GM23338 (cell line): ENCODE measurements at regions not wholly inside any gene's neighbourhood (a gene's known extent, or its start where the extent isn't known, plus 50 kb on each side); places are given as distances from the start of the nearest gene placed in this dataset.

ENCODE experiments used
- ATAC-seq: fragments of 200-7000 bp; cut with Tn5 transposase; 3 replicates; pipeline ENCODE4 v1.9.1; 2020
- DNase-seq: peaks from one replicate; pipeline ENCODE4 v3.0.0-alpha.2; 2015; ENCODE audit warnings: low spot score
- H2AFZ ChIP-seq: fragments of 200-600 bp; sonication (generic); 2 replicates; pipeline ENCODE4 v1.8.0; 2016; ENCODE audit warnings: antibody characterized with exemption, mild to moderate bottlenecking, moderate library complexity
- H3F3A ChIP-seq: fragments of 200-600 bp; sonication (generic); replicated peaks from 2 replicates; pipeline ENCODE4 v1.8.0; 2017; ENCODE audit warnings: antibody characterized with exemption, mixed run types, low read depth
- H3K27ac ChIP-seq: fragments of 200-600 bp; sonication (generic); 2 replicates; pipeline ENCODE4 v1.6.1; 2016; ENCODE audit warnings: low read depth
- H3K27me3 ChIP-seq: fragments of 200-600 bp; sonication (generic); 2 replicates; pipeline ENCODE4 v1.8.0; 2016; ENCODE audit warnings: mild to moderate bottlenecking, mixed run types, moderate library complexity; ENCODE audit not compliant: insufficient read depth
- H3K36me3 ChIP-seq: fragments of 200-600 bp; sonication (generic); 2 replicates; pipeline ENCODE4 v1.8.0; 2016; ENCODE audit warnings: mild to moderate bottlenecking; ENCODE audit not compliant: insufficient read depth
- H3K4me1 ChIP-seq: fragments of 200-600 bp; sonication (generic); 2 replicates; pipeline ENCODE4 v1.8.0; 2016; ENCODE audit warnings: mild to moderate bottlenecking, moderate library complexity; ENCODE audit not compliant: insufficient read depth
- H3K4me2 ChIP-seq: fragments of 200-600 bp; sonication (generic); 2 replicates; pipeline ENCODE4 v1.7.1; 2017; ENCODE audit warnings: mixed run types
- H3K4me3 ChIP-seq: fragments of 200-600 bp; sonication (generic); 2 replicates; pipeline ENCODE4 v1.6.1; 2016; ENCODE audit warnings: mixed run types
- H3K79me2 ChIP-seq: fragments of 200-600 bp; sonication (generic); replicated peaks from 2 replicates; pipeline ENCODE4 v1.8.0; 2017; ENCODE audit warnings: mild to moderate bottlenecking; ENCODE audit not compliant: insufficient read depth
- H3K9me2 ChIP-seq: fragments of 200-600 bp; sonication (generic); 2 replicates; pipeline ENCODE4 v1.8.0; 2017; ENCODE audit not compliant: insufficient read depth
- H4K20me1 ChIP-seq: fragments of 200-600 bp; sonication (generic); replicated peaks from 2 replicates; pipeline ENCODE4 v1.8.0; 2017; ENCODE audit warnings: mild to moderate bottlenecking; ENCODE audit not compliant: insufficient read depth
- H3K27ac Mint-ChIP-seq: 2 replicates; pipeline ENCODE4 v1.8.0; 2020; ENCODE audit warnings: inconsistent platforms, mild to moderate bottlenecking, moderate library complexity, mixed read lengths
- H3K27me3 Mint-ChIP-seq: 3 replicates; pipeline ENCODE4 v1.8.0; 2022; ENCODE audit warnings: low read depth, mild to moderate bottlenecking, moderate library complexity, mixed read lengths, inconsistent platforms; ENCODE audit not compliant: insufficient read depth, poor library complexity
- H3K36me3 Mint-ChIP-seq: 3 replicates; pipeline ENCODE4 v1.8.0; 2021; ENCODE audit warnings: low read depth, mild to moderate bottlenecking, inconsistent platforms, moderate library complexity, mixed read lengths
- H3K4me1 Mint-ChIP-seq: 3 replicates; pipeline ENCODE4 v1.8.0; 2020; ENCODE audit warnings: mild to moderate bottlenecking, inconsistent platforms, mixed read lengths
- H3K4me3 Mint-ChIP-seq: 3 replicates; pipeline ENCODE4 v1.8.0; 2021; ENCODE audit warnings: moderate library complexity, mild to moderate bottlenecking, inconsistent platforms, mixed read lengths
- H3K9me3 Mint-ChIP-seq: 3 replicates; pipeline ENCODE4 v1.8.0; 2020; ENCODE audit warnings: moderate library complexity, mild to moderate bottlenecking, inconsistent platforms, mixed read lengths
- STAT1 ChIP-seq: IDR thresholded peaks from one replicate; pipeline ENCODE4 v1.6.1; 2016; ENCODE audit warnings: antibody characterized with exemption; ENCODE audit not compliant: unreplicated experiment
- TF ChIP-seq, protein P1 (sequence below): IDR thresholded peaks from 2 replicates; pipeline ENCODE4 v1.6.1; 2016; ENCODE audit warnings: antibody characterized with exemption
- TF ChIP-seq, protein P2 (sequence below), 2 experiments: fragments of 200-600 bp in 1 of 2; sonication (generic) in 1 of 2; conservative IDR thresholded peaks; 2 replicates each; pipeline versions ENCODE4 v1.5.1 to v1.6.1; 2016 to 2017; ENCODE audit warnings: antibody characterized with exemption in 2 of 2, low read depth in 2 of 2, mild to moderate bottlenecking in 2 of 2, moderate library complexity in 1 of 2
- TF ChIP-seq, protein P3 (sequence below): IDR thresholded peaks from one replicate; pipeline ENCODE4 v1.6.1; 2018; ENCODE audit warnings: antibody characterized with exemption; ENCODE audit not compliant: unreplicated experiment

DNA sequence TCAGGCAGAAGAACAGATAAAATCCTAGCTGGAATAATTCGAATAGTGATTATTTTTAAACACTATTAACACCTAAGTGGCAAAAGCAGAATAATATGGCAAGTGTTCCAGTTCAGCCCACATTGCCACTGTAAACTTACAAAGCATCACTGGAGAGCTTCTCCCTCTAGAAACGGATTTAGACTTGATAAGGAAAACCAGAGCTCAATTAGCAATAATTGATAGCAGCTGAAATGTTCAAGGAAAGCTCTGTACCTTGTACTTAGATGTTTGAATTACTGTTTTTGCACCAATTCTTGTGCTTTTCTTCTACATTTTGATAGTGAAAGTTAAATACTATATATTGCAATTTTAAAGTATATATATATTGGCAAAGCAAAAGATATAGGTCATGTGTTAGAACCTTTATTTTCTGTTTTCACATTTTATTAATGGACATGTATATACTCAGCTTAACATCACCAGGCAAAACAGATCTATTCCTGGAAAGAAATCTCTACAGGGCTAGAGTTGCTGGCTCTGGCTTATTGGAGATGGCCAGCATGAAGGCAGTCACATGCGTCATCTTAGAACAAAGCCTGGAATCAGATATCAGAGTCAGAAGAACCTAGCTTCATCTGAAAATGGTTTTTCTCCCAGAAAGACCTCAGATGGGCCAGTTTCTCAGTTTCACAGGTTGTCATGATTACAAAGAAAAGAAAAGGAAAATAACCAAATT is 149.1 kb upstream of the CTAGE1 start:
- H3K79me2 ChIP-seq: no peaks in the 10 kb centered on the region
- no peaks in the 10 kb centered on the region for H3K9me2 ChIP-seq
- H3K36me3 Mint-ChIP-seq: no peaks in the 10 kb centered on the region
- H3K27ac ChIP-seq: no peak overlapping the region
- no peak overlapping the region for H3K4me3 ChIP-seq
- ATAC-seq (no peak), DNase-seq (no peak)
- H4K20me1 ChIP-seq: no peaks in the 10 kb centered on the region
- no peaks in the 10 kb centered on the region for H3F3A ChIP-seq
- H3K27ac Mint-ChIP-seq: no peak overlapping the region
- H3K4me1 Mint-ChIP-seq: no peaks in the 10 kb centered on the region
- H3K36me3 ChIP-seq: no peaks in the 10 kb centered on the region
- H3K27me3 ChIP-seq: peaks cover 15% of the 10 kb centered on the region
- H3K27me3 Mint-ChIP-seq: no peaks in the 10 kb centered on the region
- H3K4me1 ChIP-seq: no peaks in the 10 kb centered on the region
- H3K4me2 ChIP-seq: no peak overlapping the region
- H3K4me3 Mint-ChIP-seq: no peak overlapping the region
- H3K9me3 Mint-ChIP-seq: no peaks in the 10 kb centered on the region
- TF ChIP-seq, protein P1, sequence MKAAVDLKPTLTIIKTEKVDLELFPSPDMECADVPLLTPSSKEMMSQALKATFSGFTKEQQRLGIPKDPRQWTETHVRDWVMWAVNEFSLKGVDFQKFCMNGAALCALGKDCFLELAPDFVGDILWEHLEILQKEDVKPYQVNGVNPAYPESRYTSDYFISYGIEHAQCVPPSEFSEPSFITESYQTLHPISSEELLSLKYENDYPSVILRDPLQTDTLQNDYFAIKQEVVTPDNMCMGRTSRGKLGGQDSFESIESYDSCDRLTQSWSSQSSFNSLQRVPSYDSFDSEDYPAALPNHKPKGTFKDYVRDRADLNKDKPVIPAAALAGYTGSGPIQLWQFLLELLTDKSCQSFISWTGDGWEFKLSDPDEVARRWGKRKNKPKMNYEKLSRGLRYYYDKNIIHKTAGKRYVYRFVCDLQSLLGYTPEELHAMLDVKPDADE: no peak
- TF ChIP-seq, protein P2, sequence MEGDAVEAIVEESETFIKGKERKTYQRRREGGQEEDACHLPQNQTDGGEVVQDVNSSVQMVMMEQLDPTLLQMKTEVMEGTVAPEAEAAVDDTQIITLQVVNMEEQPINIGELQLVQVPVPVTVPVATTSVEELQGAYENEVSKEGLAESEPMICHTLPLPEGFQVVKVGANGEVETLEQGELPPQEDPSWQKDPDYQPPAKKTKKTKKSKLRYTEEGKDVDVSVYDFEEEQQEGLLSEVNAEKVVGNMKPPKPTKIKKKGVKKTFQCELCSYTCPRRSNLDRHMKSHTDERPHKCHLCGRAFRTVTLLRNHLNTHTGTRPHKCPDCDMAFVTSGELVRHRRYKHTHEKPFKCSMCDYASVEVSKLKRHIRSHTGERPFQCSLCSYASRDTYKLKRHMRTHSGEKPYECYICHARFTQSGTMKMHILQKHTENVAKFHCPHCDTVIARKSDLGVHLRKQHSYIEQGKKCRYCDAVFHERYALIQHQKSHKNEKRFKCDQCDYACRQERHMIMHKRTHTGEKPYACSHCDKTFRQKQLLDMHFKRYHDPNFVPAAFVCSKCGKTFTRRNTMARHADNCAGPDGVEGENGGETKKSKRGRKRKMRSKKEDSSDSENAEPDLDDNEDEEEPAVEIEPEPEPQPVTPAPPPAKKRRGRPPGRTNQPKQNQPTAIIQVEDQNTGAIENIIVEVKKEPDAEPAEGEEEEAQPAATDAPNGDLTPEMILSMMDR (conservative IDR thresholded peaks at IDR 0.05; ENCODE audit: low read depth in 2 of 2): no peak
- TF ChIP-seq STAT1: no peak
- no peak overlapping the region for H2AFZ ChIP-seq

DNA sequence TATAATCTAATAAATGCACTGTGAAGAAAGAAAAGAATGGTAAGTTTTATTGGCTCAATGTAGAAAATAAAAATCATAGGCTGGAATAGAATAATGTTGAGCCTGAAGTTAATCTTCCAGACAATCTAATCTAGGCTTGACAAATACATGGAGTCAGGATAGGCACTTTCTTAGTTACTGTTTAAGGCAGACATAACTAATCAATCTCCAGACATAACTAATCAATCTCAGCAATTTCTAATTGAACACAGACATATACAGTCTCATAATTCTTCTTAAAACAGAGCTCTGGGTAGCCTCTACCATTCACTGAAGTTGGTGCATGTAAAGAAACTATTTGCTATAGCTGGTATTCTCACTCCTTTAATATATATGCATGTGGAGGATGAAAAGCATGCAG is 150.1 kb upstream of the CTAGE1 start:
- no peak for ATAC-seq
- H2AFZ ChIP-seq: no peak overlapping the region
- H3K27me3 ChIP-seq: peaks cover 7% of the 10 kb centered on the region; the same call in 1 of the 2 replicates

More for the DNA sequence above, 150.1 kb upstream of the CTAGE1 start:
- Histone ChIP-seq H3K4me3 (no peak overlapping the region), H3K27ac (no peak overlapping the region), H3K79me2 (no peaks in the 10 kb centered on the region), H3K9me2 (no peaks in the 10 kb centered on the region), H3K36me3 (no peaks in the 10 kb centered on the region), H3K4me1 (no peaks in the 10 kb centered on the region), H3K4me2 (no peak overlapping the region), H4K20me1 (no peaks in the 10 kb centered on the region), H3F3A (no peaks in the 10 kb centered on the region)
- no peaks in the 10 kb centered on the region for H3K4me1 Mint-ChIP-seq
- H3K27me3 Mint-ChIP-seq: no peaks in the 10 kb centered on the region
- peak; percentile 32 for DNase-seq
- H3K36me3 Mint-ChIP-seq: no peaks in the 10 kb centered on the region
- TF ChIP-seq, protein P3, sequence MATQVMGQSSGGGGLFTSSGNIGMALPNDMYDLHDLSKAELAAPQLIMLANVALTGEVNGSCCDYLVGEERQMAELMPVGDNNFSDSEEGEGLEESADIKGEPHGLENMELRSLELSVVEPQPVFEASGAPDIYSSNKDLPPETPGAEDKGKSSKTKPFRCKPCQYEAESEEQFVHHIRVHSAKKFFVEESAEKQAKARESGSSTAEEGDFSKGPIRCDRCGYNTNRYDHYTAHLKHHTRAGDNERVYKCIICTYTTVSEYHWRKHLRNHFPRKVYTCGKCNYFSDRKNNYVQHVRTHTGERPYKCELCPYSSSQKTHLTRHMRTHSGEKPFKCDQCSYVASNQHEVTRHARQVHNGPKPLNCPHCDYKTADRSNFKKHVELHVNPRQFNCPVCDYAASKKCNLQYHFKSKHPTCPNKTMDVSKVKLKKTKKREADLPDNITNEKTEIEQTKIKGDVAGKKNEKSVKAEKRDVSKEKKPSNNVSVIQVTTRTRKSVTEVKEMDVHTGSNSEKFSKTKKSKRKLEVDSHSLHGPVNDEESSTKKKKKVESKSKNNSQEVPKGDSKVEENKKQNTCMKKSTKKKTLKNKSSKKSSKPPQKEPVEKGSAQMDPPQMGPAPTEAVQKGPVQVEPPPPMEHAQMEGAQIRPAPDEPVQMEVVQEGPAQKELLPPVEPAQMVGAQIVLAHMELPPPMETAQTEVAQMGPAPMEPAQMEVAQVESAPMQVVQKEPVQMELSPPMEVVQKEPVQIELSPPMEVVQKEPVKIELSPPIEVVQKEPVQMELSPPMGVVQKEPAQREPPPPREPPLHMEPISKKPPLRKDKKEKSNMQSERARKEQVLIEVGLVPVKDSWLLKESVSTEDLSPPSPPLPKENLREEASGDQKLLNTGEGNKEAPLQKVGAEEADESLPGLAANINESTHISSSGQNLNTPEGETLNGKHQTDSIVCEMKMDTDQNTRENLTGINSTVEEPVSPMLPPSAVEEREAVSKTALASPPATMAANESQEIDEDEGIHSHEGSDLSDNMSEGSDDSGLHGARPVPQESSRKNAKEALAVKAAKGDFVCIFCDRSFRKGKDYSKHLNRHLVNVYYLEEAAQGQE: no peak
- no peak overlapping the region for H3K27ac Mint-ChIP-seq
- no peak overlapping the region for H3K4me3 Mint-ChIP-seq
- no peaks in the 10 kb centered on the region for H3K9me3 Mint-ChIP-seq
